Endothelial cell of umbilical vein (primary cell): ENCODE measurements at regions not wholly inside any gene's neighbourhood (a gene's known extent, or its start where the extent isn't known, plus 50 kb on each side); places are given as distances from the start of the nearest gene placed in this dataset.

ENCODE experiments used
- BruUV-seq: library from RNA; stranded (reverse); fragments of 400-500 nt; replicated peaks from 2 replicates; lab custom pipeline; 2021; lab: Mats Ljungman, UMichigan
- CTCF ChIA-PET: fragments of 300-600, 350-600 bp; sonication (Branson Sonifier 250); formaldehyde crosslinking; loops from one replicate; lab custom pipeline; 2021; ENCODE audit warnings: antibody characterized with exemption, inconsistent platforms; lab: Charles Lee
- POLR2A ChIA-PET: fragments of 300-600, 350-600 bp; sonication (Branson Sonifier 250); formaldehyde crosslinking; loops from one replicate; lab custom pipeline; 2021; ENCODE audit warnings: antibody characterized with exemption, inconsistent platforms; lab: Charles Lee
- DNase-seq: peaks from one replicate; pipeline ENCODE4 v3.0.0-alpha.2; 2011; ENCODE audit warnings: low read depth, low spot score
- FAIRE-seq: peaks from 2 replicates; lab custom pipeline; 2011; peaks lifted over from hg19 to GRCh38; lab: Jason Lieb, UNC
- H2AFZ ChIP-seq: 2 replicates; pipeline ENCODE4 v1.6.0; 2012; ENCODE audit warnings: low read depth, low read length, control low read depth, inconsistent platforms
- H3K27ac ChIP-seq: 2 replicates; pipeline ENCODE4 v1.5.1; 2011; ENCODE audit warnings: low read depth, mild to moderate bottlenecking, control low read depth, low read length, moderate library complexity; ENCODE audit not compliant: insufficient read depth
- H3K27me3 ChIP-seq, 2 experiments: 2 replicates each; pipeline versions ENCODE4 v1.6.0 to v1.6.1; 2011; ENCODE audit warnings: low read length in 2 of 2, mixed read lengths in 1 of 2; ENCODE audit not compliant: control insufficient read depth in 2 of 2, insufficient read depth in 2 of 2
- H3K36me3 ChIP-seq, 2 experiments: 2 replicates in 1 of 2; 3 replicates in 1 of 2; pipeline ENCODE4 v1.5.1; 2011; ENCODE audit warnings: low read length in 2 of 2, mild to moderate bottlenecking in 1 of 2, moderate library complexity in 1 of 2; ENCODE audit not compliant: control insufficient read depth in 2 of 2, insufficient read depth in 2 of 2; ENCODE audit errors: extremely low read depth in 1 of 2
- H3K4me1 ChIP-seq: 3 replicates; pipeline ENCODE4 v1.5.1; 2011; ENCODE audit warnings: mild to moderate bottlenecking, low read length; ENCODE audit not compliant: control insufficient read depth, insufficient read depth; ENCODE audit errors: extremely low read depth
- H3K4me2 ChIP-seq: 2 replicates; pipeline ENCODE4 v1.6.1; 2011; ENCODE audit warnings: low read length, control low read depth, mixed read lengths; ENCODE audit not compliant: insufficient read depth
- H3K4me3 ChIP-seq, 3 experiments: fragments of 200-600 bp in 1 of 3; sonication (generic), shearing (Covaris generic) in 1 of 3; replicated peaks in 1 of 3; 2 replicates each; pipeline ENCODE4 v1.5.1; 2011 to 2016; ENCODE audit warnings: control low read depth in 3 of 3, low read length in 3 of 3, mild to moderate bottlenecking in 2 of 3, inconsistent platforms in 1 of 3, low read depth in 1 of 3, moderate library complexity in 1 of 3; ENCODE audit not compliant: insufficient read depth in 1 of 3
- H3K79me2 ChIP-seq: 2 replicates; pipeline ENCODE4 v1.6.0; 2012; ENCODE audit warnings: low read length, inconsistent platforms; ENCODE audit not compliant: control insufficient read depth, insufficient read depth
- H3K9ac ChIP-seq: replicated peaks from 2 replicates; pipeline ENCODE3; 2011; ENCODE audit warnings: low read length, control low read depth; ENCODE audit not compliant: insufficient read depth; ENCODE audit errors: extremely low read depth
- H3K9me1 ChIP-seq: replicated peaks from 3 replicates; pipeline ENCODE4 v1.6.0; 2011; ENCODE audit warnings: mild to moderate bottlenecking, low read length; ENCODE audit not compliant: control insufficient read depth, insufficient read depth; ENCODE audit errors: extremely low read depth
- H3K9me3 ChIP-seq: replicated peaks from 2 replicates; pipeline ENCODE4 v1.5.1; 2012; ENCODE audit warnings: low read length, inconsistent platforms; ENCODE audit not compliant: control insufficient read depth, insufficient read depth
- H4K20me1 ChIP-seq: replicated peaks from 2 replicates; pipeline ENCODE3; 2011; ENCODE audit warnings: mild to moderate bottlenecking, low read length; ENCODE audit not compliant: control insufficient read depth, insufficient read depth; ENCODE audit errors: extremely low read depth
- EZH2 ChIP-seq: IDR thresholded peaks from 2 replicates; pipeline ENCODE4 v1.6.1; 2012; ENCODE audit warnings: borderline replicate concordance, low read depth, mild to moderate bottlenecking, moderate library complexity, low read length, inconsistent platforms; ENCODE audit not compliant: severe bottlenecking
- FOS ChIP-seq: IDR thresholded peaks from 2 replicates; pipeline ENCODE4 v1.6.1; 2011; ENCODE audit warnings: mild to moderate bottlenecking, low read length, moderate library complexity, borderline replicate concordance; ENCODE audit not compliant: insufficient read depth
- GATA2 ChIP-seq: IDR thresholded peaks from 2 replicates; pipeline ENCODE4 v1.7.0; 2011; ENCODE audit warnings: low read depth, mild to moderate bottlenecking, moderate library complexity, mixed read lengths, low read length; ENCODE audit not compliant: insufficient read length, insufficient read depth
- JUN ChIP-seq: IDR thresholded peaks from 2 replicates; pipeline ENCODE4 v1.6.1; 2011; ENCODE audit warnings: borderline replicate concordance, low read depth; ENCODE audit not compliant: insufficient read length, insufficient read depth
- MAX ChIP-seq: IDR thresholded peaks from 2 replicates; pipeline ENCODE4 v1.6.1; 2011; ENCODE audit not compliant: insufficient read depth, insufficient read length
- MYC ChIP-seq: IDR thresholded peaks from one replicate; pipeline ENCODE4 v1.6.1; 2011; ENCODE audit warnings: mild to moderate bottlenecking, low read depth, low read length
- POLR2A ChIP-seq: IDR thresholded peaks from 2 replicates; pipeline ENCODE4 v1.6.1; 2012; ENCODE audit warnings: low read depth, mild to moderate bottlenecking, control low read depth, low read length
- POLR2AphosphoS5 ChIP-seq: IDR thresholded peaks from 2 replicates; pipeline ENCODE4 v1.6.1; 2012; ENCODE audit warnings: low read depth, mild to moderate bottlenecking, control low read depth, low read length, moderate library complexity; ENCODE audit not compliant: insufficient read depth
- dilution Hi-C: fragments of 300-500 bp; cut with MboI; formaldehyde crosslinking; loops from one replicate; pipeline ENCODE4 v1.15.0; 2019; ENCODE audit warnings: low sequenced_read_pairs; ENCODE audit not compliant: extremely low pct_ligation_motif_present
- intact Hi-C: fragments of 100-400 bp; cut with micrococcal nuclease; formaldehyde crosslinking; loops from one replicate; pipeline ENCODE4 v1.10.0; 2022

- H3K27ac ChIP-seq, result no peak overlapping the region
- no peaks in the 10 kb centered on the region for H3K4me1 ChIP-seq
- BruUV-seq, result no TSS peak
- no peak overlapping the region for H3K4me2 ChIP-seq
- DNase-seq (no peak), FAIRE-seq (no peak)
- no peaks in the 10 kb centered on the region for H3K9me1 ChIP-seq
- ChIA-PET POLR2A (no interaction called here), CTCF (interaction anchor here (1.0 kb wide), 1 partner anchor 10 kb away, joined by 3 read pairs; no protein-coding TSS in a partner anchor)
- no peak overlapping the region for H2AFZ ChIP-seq
- H3K9ac ChIP-seq, result no peak overlapping the region
- no peak overlapping the region for H3K4me3 ChIP-seq
- no peaks in the 10 kb centered on the region for H3K79me2 ChIP-seq
- peaks cover 0 to 3% of the 10 kb centered on the region in 2 experiments for H3K27me3 ChIP-seq
- TF ChIP-seq POLR2A (no peak), EZH2 (no peak), FOS (no peak)
- no peaks in the 10 kb centered on the region for H3K9me3 ChIP-seq
- intact Hi-C loops (no loop called here), dilution Hi-C loops (no loop called here)
- no peaks in the 10 kb centered on the region for H4K20me1 ChIP-seq
- H3K36me3 ChIP-seq, result no peaks in the 10 kb centered on the region
Observed at GRCh38 chrX:39654952-39655351, 442.8 kb downstream of the BCOR start.

- Histone ChIP-seq H3K9me3 (no peaks in the 10 kb centered on the region), H3K27me3 (no peaks in the 10 kb centered on the region), H3K4me3 (no peak overlapping the region), H2AFZ (no peak overlapping the region), H3K27ac (no peak overlapping the region), H4K20me1 (no peaks in the 10 kb centered on the region), H3K36me3 (no peaks in the 10 kb centered on the region), H3K79me2 (no peaks in the 10 kb centered on the region), H3K4me2 (no peak overlapping the region), H3K9ac (no peak overlapping the region), H3K9me1 (no peaks in the 10 kb centered on the region), H3K4me1 (no peaks in the 10 kb centered on the region)
- FAIRE-seq (no peak), DNase-seq (no peak)
- ChIA-PET POLR2A (no interaction called here), CTCF (interaction anchor here (1.5 kb wide), 1 partner anchor 28 kb away, joined by 3 read pairs; no protein-coding TSS in a partner anchor)
- no TSS peak for BruUV-seq
- TF ChIP-seq POLR2A (no peak), MAX (no peak), GATA2 (no peak), POLR2AphosphoS5 (no peak), MYC (no peak), FOS (no peak), JUN (no peak)
- dilution Hi-C loops (no loop called here), intact Hi-C loops (no loop called here)
Observed at GRCh38 chrX:39661116-39661907, 436.4 kb downstream of the BCOR start.
